H9 (cell line): ENCODE measurements at regions not wholly inside any gene's neighbourhood (a gene's known extent, or its start where the extent isn't known, plus 50 kb on each side); places are given as distances from the start of the nearest gene placed in this dataset.

Experiments used
- DNase-seq: peaks from one replicate; pipeline ENCODE4 v3.0.0-alpha.2; 2017
- H2AFZ ChIP-seq: one replicate; pipeline ENCODE4 v1.6.1; 2013; ENCODE audit warnings: mild to moderate bottlenecking, low read length, control low read depth, moderate library complexity
- H2AK5ac ChIP-seq: 2 replicates; pipeline ENCODE4 v1.6.1; 2013; ENCODE audit warnings: low read length, control low read depth, mixed read lengths; ENCODE audit not compliant: insufficient read length
- H2BK120ac ChIP-seq: one replicate; pipeline ENCODE4 v1.6.1; 2013; ENCODE audit warnings: low read depth, mild to moderate bottlenecking, low read length, control low read depth, inconsistent platforms; ENCODE audit not compliant: poor library complexity, severe bottlenecking
- H2BK12ac ChIP-seq: 2 replicates; pipeline ENCODE4 v1.6.1; 2013; ENCODE audit warnings: low read length, control low read depth, mixed read lengths, low read depth; ENCODE audit not compliant: insufficient read length
- H2BK15ac ChIP-seq: 2 replicates; pipeline ENCODE4 v1.6.1; 2013; ENCODE audit warnings: low read depth, low read length, control low read depth
- H2BK20ac ChIP-seq: one replicate; pipeline ENCODE4 v1.6.1; 2013; ENCODE audit warnings: low read depth, mild to moderate bottlenecking, low read length, control low read depth, inconsistent platforms; ENCODE audit not compliant: poor library complexity, severe bottlenecking
- H2BK5ac ChIP-seq: 2 replicates; pipeline ENCODE4 v1.6.1; 2013; ENCODE audit warnings: low read length, control low read depth, mixed read lengths; ENCODE audit not compliant: insufficient read length
- H3K14ac ChIP-seq: 2 replicates; pipeline ENCODE4 v1.6.1; 2013; ENCODE audit warnings: low read length, control low read depth; ENCODE audit not compliant: insufficient read depth
- H3K18ac ChIP-seq: 2 replicates; pipeline ENCODE4 v1.6.1; 2013; ENCODE audit warnings: low read depth, mild to moderate bottlenecking, mixed read lengths, low read length, control low read depth; ENCODE audit not compliant: insufficient read length
- H3K23ac ChIP-seq: 2 replicates; pipeline ENCODE4 v1.6.1; 2013; ENCODE audit warnings: low read length, control low read depth, mixed read lengths, low read depth; ENCODE audit not compliant: insufficient read length
- H3K23me2 ChIP-seq: 2 replicates; pipeline ENCODE4 v1.6.1; 2013; ENCODE audit warnings: low read depth, mild to moderate bottlenecking, mixed read lengths, low read length, control low read depth; ENCODE audit not compliant: insufficient read length, poor library complexity, severe bottlenecking
- H3K27ac ChIP-seq: 2 replicates; pipeline ENCODE4 v1.5.1; 2013; ENCODE audit warnings: low read length, control low read depth, mixed read lengths, low read depth; ENCODE audit not compliant: insufficient read length
- H3K27me3 ChIP-seq: 2 replicates; pipeline ENCODE4 v1.6.1; 2013; ENCODE audit warnings: low read length, control low read depth, inconsistent platforms; ENCODE audit not compliant: insufficient read depth
- H3K4ac ChIP-seq: 2 replicates; pipeline ENCODE4 v1.6.1; 2013; ENCODE audit warnings: low read depth, mild to moderate bottlenecking, control low read depth, inconsistent platforms, low read length, moderate library complexity
- H3K4me1 ChIP-seq: 2 replicates; pipeline ENCODE4 v1.6.1; 2013; ENCODE audit warnings: low read length, control low read depth, inconsistent platforms; ENCODE audit not compliant: insufficient read depth
- H3K4me2 ChIP-seq: 2 replicates; pipeline ENCODE4 v1.6.1; 2013; ENCODE audit warnings: low read length, control low read depth, mixed read lengths; ENCODE audit not compliant: insufficient read length, insufficient read depth
- H3K56ac ChIP-seq: 2 replicates; pipeline ENCODE4 v1.6.1; 2013; ENCODE audit warnings: low read depth, mild to moderate bottlenecking, mixed read lengths, low read length, control low read depth; ENCODE audit not compliant: insufficient read length
- H3K79me1 ChIP-seq: 2 replicates; pipeline ENCODE4 v1.6.1; 2013; ENCODE audit warnings: low read depth, mild to moderate bottlenecking, moderate library complexity, low read length, control low read depth, inconsistent platforms; ENCODE audit not compliant: insufficient read depth, poor library complexity, severe bottlenecking
- H3K79me2 ChIP-seq: 2 replicates; pipeline ENCODE4 v1.6.1; 2013; ENCODE audit warnings: low read length, control low read depth, inconsistent platforms; ENCODE audit not compliant: insufficient read depth
- H3K9ac ChIP-seq: 2 replicates; pipeline ENCODE4 v1.6.1; 2013; ENCODE audit warnings: low read length, control low read depth, mixed read lengths; ENCODE audit not compliant: insufficient read length; ENCODE audit errors: extremely low read depth
- H3K9me3 ChIP-seq: one replicate; pipeline ENCODE4 v1.6.1; 2013; ENCODE audit warnings: low read depth, low read length, inconsistent platforms; ENCODE audit not compliant: control insufficient read depth
- H3T11ph ChIP-seq: one replicate; pipeline ENCODE4 v1.6.1; 2013; ENCODE audit warnings: mild to moderate bottlenecking, low read length, control low read depth, inconsistent platforms
- H4K20me1 ChIP-seq: one replicate; pipeline ENCODE4 v1.6.1; 2013; ENCODE audit not compliant: control insufficient read depth, insufficient read length, insufficient read depth
- H4K5ac ChIP-seq: 2 replicates; pipeline ENCODE4 v1.6.1; 2013; ENCODE audit warnings: low read depth, mild to moderate bottlenecking, mixed read lengths, low read length, control low read depth; ENCODE audit not compliant: insufficient read length
- H4K8ac ChIP-seq: replicated peaks from 2 replicates; pipeline ENCODE4 v1.6.1; 2013; ENCODE audit warnings: low read length, control low read depth, mixed read lengths, low read depth; ENCODE audit not compliant: insufficient read length
- H4K91ac ChIP-seq: 2 replicates; pipeline ENCODE4 v1.6.1; 2013; ENCODE audit warnings: low read depth, mild to moderate bottlenecking, moderate library complexity, mixed read lengths, low read length, control low read depth; ENCODE audit not compliant: insufficient read length
- H3K27ac Mint-ChIP-seq, 3 experiments: 2 replicates in 2 of 3; 3 replicates in 1 of 3; pipeline ENCODE4 v1.8.0; 2020 to 2021; ENCODE audit warnings: mixed read lengths in 3 of 3, mild to moderate bottlenecking in 1 of 3, moderate library complexity in 1 of 3
- H3K27me3 Mint-ChIP-seq: 2 replicates; pipeline ENCODE4 v1.8.0; 2021; ENCODE audit warnings: low read depth, mild to moderate bottlenecking, moderate library complexity, mixed read lengths
- H3K36me3 Mint-ChIP-seq, 3 experiments: 2 replicates in 2 of 3; 3 replicates in 1 of 3; pipeline ENCODE4 v1.8.0; 2020 to 2021; ENCODE audit warnings: low read depth in 3 of 3, mixed read lengths in 3 of 3; ENCODE audit not compliant: insufficient read depth in 1 of 3
- H3K4me1 Mint-ChIP-seq, 2 experiments: 2 replicates each; pipeline ENCODE4 v1.8.0; 2020; ENCODE audit warnings: mixed read lengths in 2 of 2
- H3K4me3 Mint-ChIP-seq, 2 experiments: 2 replicates in 1 of 2; 3 replicates in 1 of 2; pipeline ENCODE4 v1.8.0; 2020 to 2021; ENCODE audit warnings: mild to moderate bottlenecking in 2 of 2, mixed read lengths in 2 of 2, moderate library complexity in 1 of 2
- H3K9me3 Mint-ChIP-seq, 2 experiments: 2 replicates in 1 of 2; 3 replicates in 1 of 2; pipeline ENCODE4 v1.8.0; 2020; ENCODE audit warnings: mild to moderate bottlenecking in 2 of 2, mixed read lengths in 2 of 2, moderate library complexity in 1 of 2
- CTCF ChIP-seq: fragments of 200-600 bp; sonication (generic); conservative IDR thresholded peaks from 3 replicates; pipeline ENCODE4 v1.8.0; 2021; ENCODE audit warnings: antibody characterized with exemption, mild to moderate bottlenecking
- WGBS: extraction: QIAGEN DNeasy Blood & Tissue Kit; methylation state at CpG from one replicate; pipeline ENCODE4 v1.1.7; 2013; ENCODE audit warnings: missing lambda C conversion rate, low lambda C conversion rate, mixed read lengths; ENCODE audit not compliant: insufficient read length; ENCODE audit errors: extremely low coverage; 5-methylcytosine and 5-hydroxymethylcytosine counted together

GRCh38 chr17:6352016-6352415 is 82.9 kb downstream of the AIPL1 start:
- H3K9ac ChIP-seq, result no peak overlapping the region
- peaks cover 4% of the 10 kb centered on the region; the same call in 1 of the 2 replicates for H3K27me3 Mint-ChIP-seq
- H3T11ph ChIP-seq, result no peak overlapping the region
- no peaks in the 10 kb centered on the region for H3K79me2 ChIP-seq
- no peak overlapping the region for H4K5ac ChIP-seq
- H4K20me1 ChIP-seq, result no peaks in the 10 kb centered on the region
- no peak overlapping the region for H4K8ac ChIP-seq
- no peak overlapping the region for H2BK12ac ChIP-seq
- H3K23me2 ChIP-seq, result no peaks in the 10 kb centered on the region
- H3K18ac ChIP-seq, result no peak overlapping the region
- no peak overlapping the region for H3K56ac ChIP-seq
- no peak overlapping the region for H2BK120ac ChIP-seq
- no peak for TF ChIP-seq CTCF
- no peak overlapping the region for H2AK5ac ChIP-seq
- no peak overlapping the region for H4K91ac ChIP-seq
- no peak overlapping the region for H3K4me2 ChIP-seq
- H3K14ac ChIP-seq, result no peak overlapping the region
- no peak overlapping the region for H3K27ac ChIP-seq
- DNase-seq, result no peak
- H3K23ac ChIP-seq, result no peak overlapping the region
- no peaks in the 10 kb centered on the region for H3K9me3 Mint-ChIP-seq
- no peak overlapping the region for H3K4ac ChIP-seq
- H2BK20ac ChIP-seq, result no peak overlapping the region
- no peak overlapping the region for H2BK5ac ChIP-seq
- H3K79me1 ChIP-seq, result no peaks in the 10 kb centered on the region
- H3K4me1 Mint-ChIP-seq, result peaks cover 0 to 2% of the 10 kb centered on the region in 2 experiments; a peak in 1 of 4 replicates
- no peaks in the 10 kb centered on the region for H3K9me3 ChIP-seq
- H3K36me3 Mint-ChIP-seq, result no peaks in the 10 kb centered on the region; a peak in 1 of 7 replicates
- H3K4me1 ChIP-seq, result no peaks in the 10 kb centered on the region
- WGBS, result no CpG with 5 or more reads among the region's 3 CpGs
- no peak overlapping the region for H2BK15ac ChIP-seq
- no peak overlapping the region for H2AFZ ChIP-seq
- H3K27me3 ChIP-seq, result no peaks in the 10 kb centered on the region
- H3K27ac Mint-ChIP-seq, result peak overlapping the region in 1 of 3 experiments; percentile 68; a peak in 1 of 7 replicates
- no peak overlapping the region for H3K4me3 Mint-ChIP-seq
